OCI-LY7 (cell line): ENCODE measurements at regions not wholly inside any gene's neighbourhood (a gene's known extent, or its start where the extent isn't known, plus 50 kb on each side); places are given as distances from the start of the nearest gene placed in this dataset.

Experiments
- CTCF ChIP-seq: fragments of 200-600 bp; sonication (generic); conservative IDR thresholded peaks from 2 replicates; pipeline ENCODE4 v1.5.1; 2014; ENCODE audit warnings: mild to moderate bottlenecking, antibody characterized with exemption, low read length, moderate library complexity, mixed read lengths
- EZH2phosphoT487 ChIP-seq: fragments of 200-600 bp; sonication (generic); IDR thresholded peaks from 2 replicates; pipeline ENCODE4 v1.6.1; 2018; ENCODE audit warnings: low read depth, borderline replicate concordance, mild to moderate bottlenecking, mixed run types, antibody characterized with exemption, low read length, moderate library complexity, mixed read lengths

- TF ChIP-seq CTCF, result no peak
- no peak for TF ChIP-seq EZH2phosphoT487
Observed at GRCh38 chr1:198934426-198934825, 295.6 kb downstream of the PTPRC start.
